ENCODE measurements at regions not wholly inside any gene's neighbourhood (a gene's known extent, or its start where the extent isn't known, plus 50 kb on each side); places are given as distances from the start of the nearest gene placed in this dataset.

DNA sequence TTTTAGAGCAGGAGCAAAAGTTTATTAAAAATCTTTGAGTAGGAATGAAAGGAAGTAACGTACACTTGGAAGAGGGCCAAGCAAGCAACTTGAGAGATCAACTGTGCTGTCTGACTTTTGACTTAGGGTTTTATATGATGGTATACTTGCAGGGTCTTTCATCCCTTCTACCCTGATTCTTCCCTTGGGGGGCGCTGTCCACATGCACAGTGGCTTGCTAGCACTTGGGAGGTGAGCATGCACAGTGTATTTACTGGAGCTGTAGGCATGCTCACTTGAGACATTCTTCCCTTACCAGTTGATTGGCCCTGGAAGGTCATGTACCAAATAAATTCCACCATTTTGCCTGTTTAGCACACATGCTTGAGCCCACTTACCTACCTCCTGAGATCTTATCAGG lies 1001.3 kb upstream of the ADGRL2 start:
- H3K4me3 ChIP-seq (ENCODE audit: low read depth, low read length), result no peak overlapping the region
- TF ChIP-seq, protein P1, sequence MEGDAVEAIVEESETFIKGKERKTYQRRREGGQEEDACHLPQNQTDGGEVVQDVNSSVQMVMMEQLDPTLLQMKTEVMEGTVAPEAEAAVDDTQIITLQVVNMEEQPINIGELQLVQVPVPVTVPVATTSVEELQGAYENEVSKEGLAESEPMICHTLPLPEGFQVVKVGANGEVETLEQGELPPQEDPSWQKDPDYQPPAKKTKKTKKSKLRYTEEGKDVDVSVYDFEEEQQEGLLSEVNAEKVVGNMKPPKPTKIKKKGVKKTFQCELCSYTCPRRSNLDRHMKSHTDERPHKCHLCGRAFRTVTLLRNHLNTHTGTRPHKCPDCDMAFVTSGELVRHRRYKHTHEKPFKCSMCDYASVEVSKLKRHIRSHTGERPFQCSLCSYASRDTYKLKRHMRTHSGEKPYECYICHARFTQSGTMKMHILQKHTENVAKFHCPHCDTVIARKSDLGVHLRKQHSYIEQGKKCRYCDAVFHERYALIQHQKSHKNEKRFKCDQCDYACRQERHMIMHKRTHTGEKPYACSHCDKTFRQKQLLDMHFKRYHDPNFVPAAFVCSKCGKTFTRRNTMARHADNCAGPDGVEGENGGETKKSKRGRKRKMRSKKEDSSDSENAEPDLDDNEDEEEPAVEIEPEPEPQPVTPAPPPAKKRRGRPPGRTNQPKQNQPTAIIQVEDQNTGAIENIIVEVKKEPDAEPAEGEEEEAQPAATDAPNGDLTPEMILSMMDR (IDR thresholded peaks at IDR 0.05; ENCODE audit: borderline replicate concordance, insufficient read depth, low read depth, low read length), result no peak

DNA sequence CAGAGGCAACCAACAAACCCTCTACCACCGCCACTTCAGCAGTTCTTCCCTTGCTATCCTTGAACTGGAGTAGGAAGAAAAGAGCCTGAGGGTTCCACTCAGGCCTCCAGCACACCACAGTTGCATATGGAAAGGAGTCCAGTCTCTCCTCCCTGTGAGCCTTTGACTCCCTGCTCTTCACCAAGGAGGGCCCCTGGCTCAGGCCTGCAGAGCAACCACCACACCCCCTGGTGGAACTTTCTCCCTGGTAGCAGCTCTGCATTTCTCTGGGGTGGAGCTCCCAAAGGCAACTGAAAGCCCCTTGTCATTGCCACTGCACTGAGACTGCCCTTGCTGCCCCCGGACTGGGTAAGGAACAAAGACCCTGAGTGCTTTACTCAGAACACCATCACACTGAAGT lies 1021.5 kb upstream of the ADGRL2 start:
- H3K4me3 ChIP-seq (ENCODE audit: low read depth, low read length), result no peak overlapping the region
- TF ChIP-seq, protein P1 (IDR thresholded peaks at IDR 0.05; ENCODE audit: borderline replicate concordance, insufficient read depth, low read depth, low read length), result no peak

GRCh38 chr1:80778094-80778840 lies 1022.5 kb upstream of the ADGRL2 start:
- H3K4me3 ChIP-seq (ENCODE audit: low read depth, low read length), result no peak overlapping the region
- TF ChIP-seq, protein P1 (IDR thresholded peaks at IDR 0.05; ENCODE audit: borderline replicate concordance, insufficient read depth, low read depth, low read length), result no peak

DNA sequence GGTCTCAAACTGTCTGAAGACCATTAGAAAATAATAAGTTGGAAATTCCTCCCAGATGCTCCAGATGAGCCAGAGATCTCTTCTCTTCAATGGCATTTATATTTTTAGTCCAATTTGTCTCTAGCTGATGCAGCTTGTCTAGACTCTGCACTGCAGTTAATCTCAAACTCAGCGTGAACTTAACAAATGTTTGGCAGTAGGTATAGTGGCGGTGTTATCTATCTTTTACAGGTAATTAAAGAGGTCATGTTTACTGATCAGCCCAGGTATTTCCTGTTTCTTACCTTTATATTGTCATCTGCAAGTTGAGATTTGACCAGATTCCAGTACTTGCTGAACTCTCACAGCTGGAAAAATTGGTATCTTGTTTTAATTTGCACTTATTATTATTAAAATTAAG lies 1024.5 kb upstream of the ADGRL2 start:
- no peak overlapping the region for H3K4me3 ChIP-seq (ENCODE audit: low read depth, low read length)
- TF ChIP-seq, protein P1 (IDR thresholded peaks at IDR 0.05; ENCODE audit: borderline replicate concordance, insufficient read depth, low read depth, low read length), result no peak

- H3K4me3 ChIP-seq (ENCODE audit: low read depth, low read length), result no peak overlapping the region
- TF ChIP-seq, protein P1 (IDR thresholded peaks at IDR 0.05; ENCODE audit: borderline replicate concordance, insufficient read depth, low read depth, low read length), result no peak
These were observed 1031.5 kb upstream of the ADGRL2 start for GRCh38 chr1:80769208-80769750.

GRCh38 chr1:80767711-80768110 lies 1033.0 kb upstream of the ADGRL2 start:
- H3K4me3 ChIP-seq (ENCODE audit: low read depth, low read length), result no peak overlapping the region
- TF ChIP-seq, protein P1 (IDR thresholded peaks at IDR 0.05; ENCODE audit: borderline replicate concordance, insufficient read depth, low read depth, low read length), result no peak

DNA sequence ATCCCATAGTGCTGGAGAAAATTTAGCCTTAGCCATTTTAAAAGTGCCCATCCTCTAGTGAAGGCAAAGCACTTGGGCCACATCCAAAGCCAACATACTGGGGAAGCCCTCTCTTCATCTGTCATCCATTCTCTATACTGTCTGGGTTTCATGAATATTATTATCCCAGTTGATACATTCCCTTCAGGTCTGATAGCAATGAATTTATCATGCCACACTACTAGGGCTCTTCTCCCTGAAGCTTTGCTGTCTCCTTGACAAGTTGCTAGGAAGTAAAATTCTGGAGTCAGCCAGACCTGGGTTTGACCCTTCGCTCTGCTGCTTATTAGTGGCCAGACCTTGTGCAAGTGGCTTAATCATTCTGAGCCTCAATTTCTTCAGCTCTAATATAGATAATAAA lies 1041.4 kb upstream of the ADGRL2 start:
- no peak overlapping the region for H3K4me3 ChIP-seq (ENCODE audit: low read depth, low read length)
- TF ChIP-seq, protein P1 (IDR thresholded peaks at IDR 0.05; ENCODE audit: borderline replicate concordance, insufficient read depth, low read depth, low read length), result no peak

All from GM12875 (cell line).